OCI-LY7 (cell line): ENCODE measurements at regions not wholly inside any gene's neighbourhood (a gene's known extent, or its start where the extent isn't known, plus 50 kb on each side); places are given as distances from the start of the nearest gene placed in this dataset.
A peak's percentile ranks its signal among the peaks of the same experiment; 100 is the strongest.
"Not testable (repeated sequence)": the region's sequence is repeated elsewhere in the genome, so short reads cannot be mapped to it uniquely, and the experiment has no call there.

Experiments
- BruUV-seq: library from RNA; stranded (reverse); fragments of 400-500 nt; replicated peaks from 2 replicates; lab custom pipeline; 2021; lab: Mats Ljungman, UMichigan
- CTCF ChIA-PET: fragments of 300-600 bp; sonication (Branson Sonifier 250); formaldehyde crosslinking; loops from one replicate; lab custom pipeline; 2022; ENCODE audit warnings: antibody characterized with exemption; ENCODE audit not compliant: unreplicated experiment; lab: Charles Lee
- POLR2A ChIA-PET: fragments of 300-600 bp; sonication (Branson Sonifier 250); formaldehyde crosslinking; loops from one replicate; lab custom pipeline; 2022; ENCODE audit warnings: antibody characterized with exemption; lab: Charles Lee
- DNase-seq: peaks from one replicate; pipeline ENCODE4 v3.0.0-alpha.2; 2015; ENCODE audit warnings: low spot score
- H2AFZ ChIP-seq: fragments of 200-600 bp; sonication (generic), shearing (Covaris generic); 2 replicates; pipeline ENCODE4 v1.6.1; 2014; ENCODE audit warnings: mild to moderate bottlenecking, antibody characterized with exemption, low read length, moderate library complexity
- H3K27ac ChIP-seq: fragments of 200-600 bp; sonication (generic); 2 replicates; pipeline ENCODE4 v1.5.1; 2014; ENCODE audit warnings: mixed run types, low read depth, mild to moderate bottlenecking, moderate library complexity, low read length, inconsistent platforms; ENCODE audit not compliant: poor library complexity, severe bottlenecking
- H3K36me3 ChIP-seq: fragments of 200-600 bp; sonication (generic); 2 replicates; pipeline ENCODE4 v1.6.1; 2014; ENCODE audit warnings: mild to moderate bottlenecking, antibody characterized with exemption, low read length, moderate library complexity, mixed read lengths; ENCODE audit not compliant: insufficient read depth
- H3K4me1 ChIP-seq: fragments of 200-600 bp; sonication (generic); 2 replicates; pipeline ENCODE4 v1.5.1; 2014; ENCODE audit warnings: mild to moderate bottlenecking, low read length; ENCODE audit not compliant: insufficient read depth, poor library complexity, severe bottlenecking
- H3K4me2 ChIP-seq: fragments of 200-600 bp; sonication (generic); 2 replicates; pipeline ENCODE4 v1.6.1; 2014; ENCODE audit warnings: mild to moderate bottlenecking, low read length
- H3K4me3 ChIP-seq: fragments of 200-600 bp; sonication (generic); 2 replicates; pipeline ENCODE4 v1.5.1; 2014; ENCODE audit warnings: mild to moderate bottlenecking, low read depth, low read length; ENCODE audit not compliant: poor library complexity, severe bottlenecking
- H3K79me2 ChIP-seq: fragments of 200-600 bp; sonication (generic); 2 replicates; pipeline ENCODE4 v1.6.1; 2016; ENCODE audit warnings: low read depth, mild to moderate bottlenecking, low read length, moderate library complexity, mixed read lengths; ENCODE audit not compliant: insufficient read depth
- H3K9me2 ChIP-seq: fragments of 200-600 bp; sonication (generic); 2 replicates; pipeline ENCODE4 v1.6.1; 2016; ENCODE audit warnings: mild to moderate bottlenecking, low read length, mixed read lengths; ENCODE audit not compliant: insufficient read depth
- H3K9me3 ChIP-seq: fragments of 200-600 bp; sonication (generic); 2 replicates; pipeline ENCODE4 v1.6.1; 2014; ENCODE audit warnings: mild to moderate bottlenecking, mixed run types, low read length, mixed read lengths
- H4K20me1 ChIP-seq: fragments of 200-600 bp; sonication (generic); 2 replicates; pipeline ENCODE4 v1.6.1; 2014; ENCODE audit warnings: mild to moderate bottlenecking, antibody characterized with exemption, low read length, moderate library complexity, mixed read lengths; ENCODE audit not compliant: insufficient read depth
- CTCF ChIP-seq: fragments of 200-600 bp; sonication (generic); conservative IDR thresholded peaks from 2 replicates; pipeline ENCODE4 v1.5.1; 2014; ENCODE audit warnings: mild to moderate bottlenecking, antibody characterized with exemption, low read length, moderate library complexity, mixed read lengths
- EZH2phosphoT487 ChIP-seq: fragments of 200-600 bp; sonication (generic); IDR thresholded peaks from 2 replicates; pipeline ENCODE4 v1.6.1; 2018; ENCODE audit warnings: low read depth, borderline replicate concordance, mild to moderate bottlenecking, mixed run types, antibody characterized with exemption, low read length, moderate library complexity, mixed read lengths
- intact Hi-C: fragments of 100-400 bp; cut with micrococcal nuclease; formaldehyde crosslinking; loops from one replicate; pipeline ENCODE4 v1.10.0; 2022; ENCODE audit not compliant: unreplicated experiment

GRCh38 chr12:56864318-56864717, 69.9 kb downstream of the SDR9C7 start:
- CTCF ChIA-PET: no interaction called here
- no peaks in the 10 kb centered on the region for H3K36me3 ChIP-seq
- no peaks in the 10 kb centered on the region for H3K9me2 ChIP-seq
- BruUV-seq: no TSS peak
- no peak overlapping the region for H3K27ac ChIP-seq
- no peak overlapping the region for H3K4me2 ChIP-seq
- H3K9me3 ChIP-seq: peaks cover 65% of the 10 kb centered on the region
- H3K4me1 ChIP-seq: no peaks in the 10 kb centered on the region
- H4K20me1 ChIP-seq: no peaks in the 10 kb centered on the region
- no peaks in the 10 kb centered on the region for H3K79me2 ChIP-seq
- H2AFZ ChIP-seq: no peak overlapping the region
- POLR2A ChIA-PET: interaction anchor here (0.5 kb wide), 1 partner anchor 291 kb away, joined by 4 read pairs; no protein-coding TSS in a partner anchor
- H3K4me3 ChIP-seq: no peak overlapping the region
- DNase-seq: peak; percentile 26
- intact Hi-C loops: no loop called here
- no peak for TF ChIP-seq CTCF
- TF ChIP-seq EZH2phosphoT487: no peak

GRCh38 chr12:56863789-56864188, 70.4 kb downstream of the SDR9C7 start:
- H2AFZ ChIP-seq: no peak overlapping the region
- no peaks in the 10 kb centered on the region for H3K36me3 ChIP-seq
- H3K4me3 ChIP-seq: no peak overlapping the region
- no peaks in the 10 kb centered on the region for H3K4me1 ChIP-seq
- intact Hi-C loops: no loop called here
- no peaks in the 10 kb centered on the region for H3K79me2 ChIP-seq
- DNase-seq: peak; percentile 34
- no TSS peak for BruUV-seq
- no peaks in the 10 kb centered on the region for H4K20me1 ChIP-seq
- TF ChIP-seq CTCF: no peak
- H3K27ac ChIP-seq: no peak overlapping the region
- H3K9me3 ChIP-seq: peaks cover 62% of the 10 kb centered on the region
- no peaks in the 10 kb centered on the region for H3K9me2 ChIP-seq
- no peak overlapping the region for H3K4me2 ChIP-seq
- ChIA-PET CTCF (no interaction called here), POLR2A (interaction anchor here (0.5 kb wide), 1 partner anchor 291 kb away, joined by 4 read pairs; no protein-coding TSS in a partner anchor)

GRCh38 chr12:56862264-56862663, 71.9 kb downstream of the SDR9C7 start:
- ChIA-PET CTCF (no interaction called here), POLR2A (no interaction called here)
- no peaks in the 10 kb centered on the region for H3K9me2 ChIP-seq
- H3K79me2 ChIP-seq: no peaks in the 10 kb centered on the region
- no peak overlapping the region for H3K4me3 ChIP-seq
- H3K9me3 ChIP-seq: peaks cover 51% of the 10 kb centered on the region
- DNase-seq: no peak
- H3K36me3 ChIP-seq: no peaks in the 10 kb centered on the region
- intact Hi-C loops: no loop called here
- H4K20me1 ChIP-seq: no peaks in the 10 kb centered on the region
- H3K27ac ChIP-seq: no peak overlapping the region
- H3K4me2 ChIP-seq: no peak overlapping the region
- BruUV-seq: no TSS peak
- H2AFZ ChIP-seq: no peak overlapping the region
- TF ChIP-seq CTCF (no peak), EZH2phosphoT487 (no peak)
- H3K4me1 ChIP-seq: no peaks in the 10 kb centered on the region

- H3K9me2 ChIP-seq, H2AFZ ChIP-seq, H3K4me3 ChIP-seq, intact Hi-C loops, CTCF ChIA-PET, H3K27ac ChIP-seq, DNase-seq, H3K4me1 ChIP-seq, POLR2A ChIA-PET, BruUV-seq, H4K20me1 ChIP-seq, H3K79me2 ChIP-seq, H3K36me3 ChIP-seq, H3K9me3 ChIP-seq, H3K4me2 ChIP-seq: not testable (repeated sequence)
These were observed 80.7 kb downstream of the SDR9C7 start for GRCh38 chr12:56853392-56853978.
